SU-DHL-6 (cell line): ENCODE measurements at regions not wholly inside any gene's neighbourhood (a gene's known extent, or its start where the extent isn't known, plus 50 kb on each side); places are given as distances from the start of the nearest gene placed in this dataset.

Experiments used
- CTCF ChIP-seq: fragments of 200-600 bp; sonication (generic); IDR thresholded peaks from one replicate; pipeline ENCODE4 v1.5.1; 2017; ENCODE audit warnings: antibody characterized with exemption, mild to moderate bottlenecking, low read length, moderate library complexity; ENCODE audit not compliant: insufficient read depth, poor library complexity, severe bottlenecking
- EZH2phosphoT487 ChIP-seq: fragments of 200-600 bp; sonication (generic), shearing (Covaris generic); conservative IDR thresholded peaks from 2 replicates; pipeline ENCODE4 v1.6.1; 2018; ENCODE audit warnings: mild to moderate bottlenecking, antibody characterized with exemption, low read length, moderate library complexity, mixed read lengths

DNA sequence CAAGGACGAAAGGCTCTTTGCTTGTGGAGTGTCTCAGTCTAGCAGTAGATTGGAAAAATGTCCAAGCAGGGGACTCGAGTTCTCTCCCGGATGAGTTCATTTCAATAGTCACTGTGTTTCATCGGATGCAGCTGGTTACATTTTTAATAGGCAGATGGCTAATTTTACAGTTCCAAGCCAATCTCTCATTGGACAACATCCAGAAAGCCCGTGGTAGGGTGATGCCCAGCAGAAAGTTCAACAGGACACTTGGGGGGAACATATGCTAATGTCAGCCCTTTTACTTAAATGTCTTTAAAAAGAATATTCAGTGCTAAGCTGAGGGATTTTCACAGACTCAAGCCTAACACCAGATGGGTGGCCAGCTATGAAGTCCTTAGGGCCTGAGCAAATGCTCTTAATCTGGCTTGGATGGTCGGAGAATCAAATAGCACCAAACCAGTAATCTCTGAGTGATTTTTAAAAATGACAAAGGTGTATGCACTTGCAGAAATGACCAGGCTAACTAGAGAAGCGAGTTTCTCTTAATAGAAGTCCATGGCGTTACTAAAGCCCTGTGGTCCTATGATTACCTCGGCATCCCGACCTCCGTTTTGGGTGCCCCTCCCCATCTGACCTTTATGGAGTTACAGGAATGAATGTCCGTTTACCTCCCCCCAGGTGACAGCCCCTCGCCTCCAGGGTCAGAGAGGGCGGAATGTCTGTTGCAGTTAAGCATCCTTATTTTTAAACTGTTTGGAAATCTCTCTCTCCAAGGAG lies 289.2 kb upstream of the SALL1 start:
- TF ChIP-seq EZH2phosphoT487 (no peak), CTCF (no peak)
